WTC11 (cell line): ENCODE measurements at regions not wholly inside any gene's neighbourhood (a gene's known extent, or its start where the extent isn't known, plus 50 kb on each side); places are given as distances from the start of the nearest gene placed in this dataset.

Experiments used
- ATAC-seq: fragments of 200-7000 bp; cut with Tn5 transposase; 2 replicates; pipeline ENCODE4 v1.10.0; 2021; ENCODE audit warnings: mild to moderate bottlenecking, moderate library complexity
- CTCF ChIA-PET: fragments of 300-600 bp; sonication (Branson Sonifier 250); formaldehyde crosslinking; loops from one replicate; lab custom pipeline; 2021; ENCODE audit warnings: antibody characterized with exemption; lab: Charles Lee
- POLR2A ChIA-PET: fragments of 350-600 bp; sonication (Branson Sonifier 250); formaldehyde crosslinking; loops from one replicate; lab custom pipeline; 2021; ENCODE audit warnings: antibody characterized with exemption; lab: Charles Lee
- DNase-seq: peaks from one replicate; pipeline ENCODE4 v3.0.0; 2021; ENCODE audit warnings: low spot score
- H3K27ac Mint-ChIP-seq: 2 replicates; pipeline ENCODE4 v1.8.0; 2021; ENCODE audit warnings: mixed read lengths
- H3K27me3 Mint-ChIP-seq: 2 replicates; pipeline ENCODE4 v1.8.0; 2021; ENCODE audit warnings: low read depth, mild to moderate bottlenecking, moderate library complexity, mixed read lengths
- H3K36me3 Mint-ChIP-seq: 2 replicates; pipeline ENCODE4 v1.8.0; 2021; ENCODE audit warnings: mixed read lengths
- H3K4me1 Mint-ChIP-seq: 2 replicates; pipeline ENCODE4 v1.8.0; 2022; ENCODE audit warnings: mixed read lengths
- H3K4me3 Mint-ChIP-seq: 2 replicates; pipeline ENCODE4 v1.8.0; 2021; ENCODE audit warnings: mild to moderate bottlenecking, moderate library complexity, mixed read lengths
- H3K9me3 Mint-ChIP-seq: 2 replicates; pipeline ENCODE4 v1.8.0; 2021; ENCODE audit warnings: mixed read lengths
- ARID4B ChIP-seq: sonication (generic); formaldehyde crosslinking; IDR thresholded peaks from 2 replicates; pipeline ENCODE4 v1.8.0; 2023; ENCODE audit warnings: missing genetic modification reagents, mild to moderate bottlenecking, borderline replicate concordance
- ATF2 ChIP-seq: sonication (generic); formaldehyde crosslinking; IDR thresholded peaks from 2 replicates; pipeline ENCODE4 v1.8.1; 2022; ENCODE audit warnings: low read depth, missing genetic modification reagents, borderline replicate concordance
- ATF6 ChIP-seq: sonication (generic); formaldehyde crosslinking; IDR thresholded peaks from 2 replicates; pipeline ENCODE4 v1.8.1; 2023; ENCODE audit warnings: mild to moderate bottlenecking, missing genetic modification reagents
- CDX4 ChIP-seq: fragments of 250-450 bp; sonication (Bioruptor Pico); IDR thresholded peaks from 2 replicates; pipeline ENCODE4 v1.9.0; 2021; ENCODE audit warnings: moderate library complexity, mild to moderate bottlenecking, inconsistent platforms, borderline replicate concordance
- E2F5 ChIP-seq: sonication (generic); formaldehyde crosslinking; IDR thresholded peaks from 2 replicates; pipeline ENCODE4 v1.8.1; 2022; ENCODE audit warnings: mild to moderate bottlenecking, moderate library complexity, missing genetic modification reagents
- ELF4 ChIP-seq: sonication (generic); formaldehyde crosslinking; IDR thresholded peaks from 2 replicates; pipeline ENCODE4 v1.8.1; 2022; ENCODE audit warnings: low read depth, mild to moderate bottlenecking, moderate library complexity, missing genetic modification reagents
- FOXJ3 ChIP-seq: sonication (generic); formaldehyde crosslinking; IDR thresholded peaks from 2 replicates; pipeline ENCODE4 v1.9.0; 2021; ENCODE audit warnings: missing genetic modification reagents, mild to moderate bottlenecking, borderline replicate concordance
- HMGXB4 ChIP-seq: sonication (generic); formaldehyde crosslinking; IDR thresholded peaks from 2 replicates; pipeline ENCODE4 v1.8.1; 2023; ENCODE audit warnings: mild to moderate bottlenecking, moderate library complexity, missing genetic modification reagents
- NFYB ChIP-seq: sonication (generic); formaldehyde crosslinking; conservative IDR thresholded peaks from 2 replicates; pipeline ENCODE4 v1.8.0; 2022; ENCODE audit warnings: low read depth, missing genetic modification reagents
- PREB ChIP-seq: sonication (generic); formaldehyde crosslinking; IDR thresholded peaks from 2 replicates; pipeline ENCODE4 v1.8.1; 2022; ENCODE audit warnings: mild to moderate bottlenecking, missing genetic modification reagents, moderate library complexity, borderline replicate concordance
- RELA ChIP-seq: sonication (generic); formaldehyde crosslinking; IDR thresholded peaks from 2 replicates; pipeline ENCODE4 v1.8.1; 2022; ENCODE audit warnings: missing genetic modification reagents, mild to moderate bottlenecking, borderline replicate concordance
- SP1 ChIP-seq: sonication (generic); formaldehyde crosslinking; conservative IDR thresholded peaks from 2 replicates; pipeline ENCODE4 v1.8.1; 2022; ENCODE audit warnings: missing genetic modification reagents
- TEAD1 ChIP-seq: sonication (generic); formaldehyde crosslinking; IDR thresholded peaks from 2 replicates; pipeline ENCODE4 v1.8.0; 2022; ENCODE audit warnings: mild to moderate bottlenecking, missing genetic modification reagents
- ZBTB43 ChIP-seq: sonication (generic); formaldehyde crosslinking; IDR thresholded peaks from 2 replicates; pipeline ENCODE4 v1.8.1; 2023; ENCODE audit warnings: mild to moderate bottlenecking, missing genetic modification reagents
- ZNF416 ChIP-seq: fragments of 250-450 bp; sonication (Bioruptor Pico); IDR thresholded peaks from 2 replicates; pipeline ENCODE4 v1.9.0; 2021; ENCODE audit warnings: mild to moderate bottlenecking, inconsistent platforms
- ZNF671 ChIP-seq: fragments of 250-450 bp; sonication (Bioruptor Pico); IDR thresholded peaks from 2 replicates; pipeline ENCODE4 v1.8.0; 2021; ENCODE audit warnings: mild to moderate bottlenecking

GRCh38 chr10:26946102-26946811 lies 85.5 kb upstream of the ABI1 start (continued):
- TF ChIP-seq ARID4B (CRISPR knock-in tag), result no peak
- TF ChIP-seq E2F5, result no peak
- no peak for TF ChIP-seq ZBTB43 (CRISPR knock-in tag)

GRCh38 chr10:26944261-26944882 lies 83.6 kb upstream of the ABI1 start:
- ChIA-PET POLR2A (no interaction called here), CTCF (interaction anchor here (1.3 kb wide), 1 partner anchor 303 kb away, joined by 3 read pairs; no protein-coding TSS in a partner anchor)
- Mint-ChIP-seq H3K27ac (no peak overlapping the region), H3K4me3 (no peak overlapping the region), H3K27me3 (no peaks in the 10 kb centered on the region), H3K4me1 (no peaks in the 10 kb centered on the region), H3K9me3 (no peaks in the 10 kb centered on the region), H3K36me3 (no peaks in the 10 kb centered on the region)
- DNase-seq, result no peak
- no peak for TF ChIP-seq CDX4 (CRISPR knock-in tag)
- ATAC-seq, result no peak

- no peaks in the 10 kb centered on the region for H3K27me3 Mint-ChIP-seq
- no peaks in the 10 kb centered on the region for H3K36me3 Mint-ChIP-seq
- ChIA-PET CTCF (no interaction called here), POLR2A (no interaction called here)
- peaks cover 5% of the 10 kb centered on the region for H3K4me1 Mint-ChIP-seq
- ATAC-seq (no peak), DNase-seq (no peak)
- no peak overlapping the region for H3K4me3 Mint-ChIP-seq
- no peaks in the 10 kb centered on the region for H3K9me3 Mint-ChIP-seq
- H3K27ac Mint-ChIP-seq, result no peak overlapping the region
- no peak for TF ChIP-seq HMGXB4
- no peak for TF ChIP-seq PREB (CRISPR knock-in tag)
- TF ChIP-seq ELF4 (CRISPR knock-in tag), result no peak
- no peak for TF ChIP-seq ATF6 (CRISPR knock-in tag)
- no peak for TF ChIP-seq ATF2
- TF ChIP-seq E2F5, result no peak
- no peak for TF ChIP-seq TEAD1 (CRISPR knock-in tag)
- no peak for TF ChIP-seq ZNF416 (CRISPR knock-in tag)
- no peak for TF ChIP-seq FOXJ3 (CRISPR knock-in tag)
- TF ChIP-seq ZNF671 (CRISPR knock-in tag), result no peak
- TF ChIP-seq SP1 (CRISPR knock-in tag), result no peak
- no peak for TF ChIP-seq RELA (CRISPR knock-in tag)
- no peak for TF ChIP-seq NFYB (CRISPR knock-in tag)
Observed at GRCh38 chr10:26939962-26940354, 79.2 kb upstream of the ABI1 start.
